Iris pigment epithelial cell (primary cell): ENCODE measurements at regions not wholly inside any gene's neighbourhood (a gene's known extent, or its start where the extent isn't known, plus 50 kb on each side); places are given as distances from the start of the nearest gene placed in this dataset.

Experiments used
- DNase-seq: peaks from one replicate; pipeline ENCODE4 v3.0.0-alpha.2; 2011; ENCODE audit warnings: low read depth

DNA sequence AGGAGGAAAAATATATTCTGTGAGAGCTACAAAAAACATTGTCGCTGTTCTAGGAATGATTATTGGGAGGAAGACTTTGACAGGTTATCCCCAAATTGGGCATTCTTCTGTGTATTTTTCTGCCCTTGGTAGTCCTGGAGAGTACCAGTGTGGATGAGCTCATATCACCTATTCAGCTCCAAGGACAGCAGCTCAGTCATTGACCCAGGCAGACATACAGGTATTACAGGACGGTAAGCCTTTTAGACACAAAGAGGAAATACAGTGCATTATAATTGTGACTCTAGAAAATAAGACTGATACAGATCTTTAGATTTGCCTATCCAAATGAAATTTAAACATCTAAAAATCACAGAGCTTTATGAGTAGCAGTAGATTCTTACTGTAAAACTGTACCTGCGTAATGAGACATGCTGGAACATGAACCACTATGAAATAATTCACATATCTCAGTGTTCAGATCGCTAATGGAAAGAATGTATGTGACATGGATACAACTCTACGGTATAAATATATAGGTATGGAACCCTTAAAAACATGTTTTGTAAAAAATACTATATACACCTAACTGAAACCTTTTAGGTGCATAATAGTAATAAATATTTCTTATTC, 56.0 kb downstream of the PLK2 start:
- no peak for DNase-seq

GRCh38 chr5:58401701-58402100, 58.2 kb downstream of the PLK2 start:
- DNase-seq, result no peak

DNA sequence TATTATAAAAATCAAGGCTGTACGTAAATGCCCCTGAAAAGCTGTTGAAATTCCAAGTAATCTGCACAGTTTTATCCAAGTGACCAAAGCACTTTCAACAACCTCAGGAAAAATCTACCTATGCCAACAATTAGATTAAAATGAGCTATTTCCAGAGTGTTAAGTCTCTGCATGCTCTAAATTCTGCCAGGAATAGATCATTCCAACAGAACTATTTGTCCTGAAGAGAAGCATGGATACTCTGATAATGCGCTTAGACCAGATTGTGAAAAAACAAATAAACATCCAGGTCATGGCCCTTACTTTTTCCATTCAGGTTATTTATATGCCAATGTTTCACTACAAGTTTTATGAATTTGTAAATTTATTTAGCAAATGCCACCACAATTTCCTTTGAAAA, 59.1 kb downstream of the PLK2 start:
- DNase-seq, result no peak

- no peak for DNase-seq
Measured at GRCh38 chr5:58399951-58400350, 59.9 kb downstream of the PLK2 start.

DNA sequence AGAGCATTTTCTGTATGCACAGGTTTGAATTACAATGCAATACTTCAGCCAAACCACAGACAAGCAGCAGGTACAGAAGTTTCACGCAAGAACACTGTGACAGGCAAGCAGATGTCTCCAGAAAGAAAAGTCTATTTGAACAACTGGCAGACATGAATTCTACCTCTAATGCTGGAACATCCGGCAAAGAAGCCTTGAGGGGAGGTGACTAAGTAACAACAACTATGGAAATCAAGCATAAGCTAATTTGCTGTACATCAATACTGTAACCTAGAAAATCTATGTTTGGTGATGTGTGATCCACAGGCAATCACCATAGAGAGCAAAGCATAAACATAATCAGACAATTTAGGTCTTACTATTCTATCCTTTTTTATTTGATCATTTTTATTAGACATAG, 65.5 kb downstream of the PLK2 start:
- no peak for DNase-seq

GRCh38 chr5:58393716-58394115, 66.2 kb downstream of the PLK2 start:
- DNase-seq, result no peak

- DNase-seq, result no peak
Measured at GRCh38 chr5:58392496-58392895, 67.4 kb downstream of the PLK2 start.

DNA sequence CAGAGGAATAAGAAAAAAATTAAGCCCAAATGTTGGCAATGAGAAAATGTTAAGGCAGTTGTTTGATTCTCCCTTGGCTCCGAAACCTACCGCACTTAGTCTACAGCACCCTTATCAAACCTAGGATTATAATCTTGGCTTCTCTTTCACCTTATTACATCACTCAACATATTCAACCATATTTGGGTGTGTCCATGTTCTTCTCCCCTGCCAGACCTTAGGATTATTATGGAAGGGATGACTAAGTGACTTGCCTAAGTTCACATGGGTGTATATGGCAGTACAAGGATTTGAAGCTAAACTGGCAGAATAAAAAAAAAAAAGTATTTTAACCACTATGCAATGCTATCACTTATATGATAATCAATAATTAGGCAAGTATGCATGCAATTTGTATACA, 76.4 kb downstream of the PLK2 start:
- no peak for DNase-seq

GRCh38 chr5:58382131-58382534, 77.8 kb downstream of the PLK2 start:
- no peak for DNase-seq

DNA sequence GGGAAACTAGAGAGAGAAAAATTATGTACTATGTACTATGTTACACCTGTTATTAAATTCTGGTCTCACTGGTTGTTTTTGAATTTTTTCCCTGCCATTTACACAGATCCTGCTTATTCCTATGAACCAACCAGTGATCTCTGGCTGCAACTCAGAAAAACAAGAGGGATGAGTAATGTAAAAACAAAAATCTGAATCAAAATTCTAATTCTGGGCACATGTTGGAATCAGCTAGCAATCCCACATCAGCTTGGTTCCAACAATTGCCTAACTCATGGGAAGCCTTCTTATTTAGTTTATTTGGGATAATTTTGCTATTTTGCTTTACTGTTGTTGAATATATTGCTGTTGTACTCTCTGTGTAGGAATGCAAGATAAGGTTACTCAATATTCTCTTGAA, 78.3 kb downstream of the PLK2 start:
- DNase-seq, result no peak

DNA sequence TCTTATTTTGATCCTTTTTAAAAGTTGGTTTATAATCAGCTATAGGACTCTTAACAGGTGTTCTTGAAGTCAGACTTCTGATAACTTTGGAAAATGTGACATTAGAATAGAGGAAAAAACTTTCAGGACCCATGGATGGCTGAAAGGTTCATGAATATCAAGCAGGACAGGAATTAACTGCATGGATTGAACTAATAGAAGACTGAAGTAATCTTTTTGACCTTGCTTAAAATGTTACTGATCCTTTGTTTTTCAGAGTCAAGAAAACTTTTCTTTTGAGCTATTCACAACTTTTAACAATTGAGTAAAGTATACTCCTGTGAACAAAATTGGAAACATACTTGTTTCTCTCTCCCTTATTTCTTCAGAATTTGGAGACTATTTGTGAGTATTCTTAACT, 79.2 kb downstream of the PLK2 start:
- no peak for DNase-seq

DNA sequence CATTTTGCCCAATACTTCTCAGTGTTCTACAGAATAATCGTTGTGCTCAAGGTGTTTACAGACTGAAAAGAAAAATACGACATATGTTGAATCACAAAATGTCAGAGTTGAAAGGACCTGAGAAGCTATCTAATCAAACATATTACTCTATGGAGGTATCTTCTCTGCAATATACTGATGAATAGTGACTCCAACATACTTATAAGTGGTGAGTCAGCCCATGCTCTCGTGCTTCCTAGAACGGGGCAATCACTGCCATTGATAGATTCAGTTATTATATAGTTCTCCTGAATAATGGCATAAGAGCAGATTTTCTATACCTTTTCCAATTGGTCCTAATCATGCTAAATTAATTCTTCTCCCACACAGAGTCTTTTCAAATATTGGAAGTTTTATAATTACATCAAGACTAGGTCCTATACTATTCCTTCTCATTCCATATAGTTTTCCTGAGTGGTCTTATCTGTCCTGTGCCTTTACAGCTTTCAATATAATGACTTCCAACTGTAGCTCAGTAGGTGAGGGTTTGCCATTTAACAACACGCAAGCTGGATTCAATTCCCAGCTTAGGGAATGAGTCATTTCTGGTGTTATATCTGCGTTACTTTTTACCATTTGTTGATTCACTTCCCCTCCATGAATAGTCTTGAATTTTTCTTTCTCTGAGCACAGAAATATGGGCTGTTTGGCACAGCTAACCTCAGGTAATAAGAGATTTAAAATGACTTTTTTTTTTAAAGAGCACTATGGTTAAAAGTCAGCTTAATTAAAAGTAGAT, 81.1 kb downstream of the PLK2 start:
- DNase-seq, result peak; percentile 4

GRCh38 chr5:58370606-58371005, 89.3 kb downstream of the PLK2 start:
- no peak for DNase-seq

DNA sequence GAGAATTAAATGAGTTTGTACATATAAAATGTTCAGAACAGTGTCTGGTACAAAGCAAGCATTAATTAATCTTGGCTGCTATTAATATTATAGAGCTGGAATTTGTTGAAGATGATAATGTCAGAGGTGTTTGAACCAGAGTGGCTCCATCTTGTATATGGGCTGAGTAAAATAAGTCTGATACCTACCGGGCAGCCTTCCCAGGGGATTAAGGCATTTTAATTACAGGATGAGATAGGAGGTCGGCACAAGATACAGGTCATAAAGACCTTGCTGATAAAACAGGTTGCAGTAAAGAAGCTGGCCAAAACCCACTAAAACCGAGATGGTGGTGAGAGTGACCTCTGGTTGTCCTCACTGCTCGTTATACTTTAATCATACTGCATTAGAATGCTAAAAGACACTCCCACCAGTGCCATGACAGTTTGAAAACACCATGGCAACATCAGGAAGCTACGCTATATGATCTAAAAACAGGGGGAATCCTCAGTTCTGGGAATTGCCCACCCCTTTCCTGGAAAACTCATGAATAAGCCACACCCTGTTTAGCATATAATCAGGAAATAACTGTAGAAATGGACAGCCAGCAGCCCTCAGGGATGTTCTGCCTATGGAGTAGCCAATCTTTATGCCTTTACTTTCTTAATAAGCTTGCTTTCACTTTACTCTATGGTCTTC, 90.2 kb downstream of the PLK2 start:
- DNase-seq, result no peak

DNA sequence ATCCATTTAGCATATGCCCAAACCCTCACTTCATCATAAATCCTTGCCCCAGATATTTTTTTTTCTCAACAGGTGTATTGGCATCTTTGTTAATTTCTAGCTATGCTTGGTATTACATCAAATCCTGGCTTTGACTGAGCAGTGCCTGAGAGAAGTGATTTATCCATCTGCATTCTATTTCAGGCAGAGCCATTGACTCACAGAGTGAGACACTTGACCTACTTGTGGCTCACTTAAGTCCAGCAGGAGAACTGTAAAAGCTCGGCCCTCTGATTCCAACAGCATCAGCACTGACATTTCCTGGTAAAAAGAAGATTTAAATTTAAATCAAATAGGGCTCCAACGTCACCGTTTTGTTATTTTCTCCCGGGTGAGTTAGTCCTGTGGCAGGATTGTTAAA, 93.4 kb downstream of the PLK2 start:
- peak; percentile 64 for DNase-seq

DNA sequence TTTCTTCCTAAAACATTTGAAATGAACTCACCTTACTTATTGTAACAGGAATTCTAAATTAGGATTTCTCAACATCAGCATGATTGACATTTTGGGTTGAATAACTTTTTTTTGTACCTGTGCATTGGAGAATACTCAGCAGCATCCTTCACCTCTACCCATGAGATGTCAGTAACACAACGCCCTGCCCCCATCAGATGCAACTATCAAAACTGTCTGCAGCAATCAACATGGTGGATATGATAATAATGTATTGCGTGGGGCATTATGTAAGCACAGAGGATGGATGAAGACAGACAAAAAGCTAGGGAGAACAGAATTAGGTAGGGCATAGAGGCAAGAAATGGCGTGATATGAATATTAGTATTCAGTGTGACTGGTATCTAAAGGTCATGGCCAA, 94.1 kb downstream of the PLK2 start:
- no peak for DNase-seq

DNA sequence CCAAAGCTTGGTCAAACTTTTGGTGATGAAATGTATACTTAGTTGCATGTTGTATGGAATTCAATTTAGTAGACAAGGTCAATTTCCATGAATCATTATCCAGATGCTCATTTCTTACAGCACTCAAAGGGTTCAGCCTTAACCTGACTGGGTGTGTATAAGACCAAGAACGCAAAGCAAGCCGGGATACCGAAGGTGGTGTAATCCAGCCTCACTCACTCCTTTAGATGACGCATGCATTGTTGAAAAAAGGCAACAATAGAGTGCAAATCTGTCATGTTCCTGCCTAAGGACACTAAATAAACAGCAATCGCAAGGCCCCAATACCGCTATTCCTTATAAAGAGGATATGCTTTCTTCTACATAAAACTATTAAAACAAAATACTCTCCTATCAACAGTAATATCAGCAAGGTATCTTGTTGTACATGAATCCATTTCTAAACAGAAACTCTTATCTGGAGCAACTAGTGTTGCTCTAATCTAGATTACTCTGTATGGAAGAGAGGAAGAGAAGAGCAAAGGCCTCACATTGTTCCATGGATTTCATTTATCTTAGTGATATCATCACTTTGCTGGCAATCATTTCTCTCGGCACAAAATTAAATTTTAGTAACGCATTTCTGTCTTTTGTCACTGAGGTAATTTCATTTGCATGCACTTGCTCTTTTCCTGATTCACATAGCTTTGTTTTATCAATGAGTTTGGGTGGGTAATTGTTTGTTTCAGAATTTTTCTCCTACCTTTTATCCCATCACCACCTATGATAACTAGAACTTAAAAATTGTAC, 96.2 kb downstream of the PLK2 start:
- no peak for DNase-seq

DNA sequence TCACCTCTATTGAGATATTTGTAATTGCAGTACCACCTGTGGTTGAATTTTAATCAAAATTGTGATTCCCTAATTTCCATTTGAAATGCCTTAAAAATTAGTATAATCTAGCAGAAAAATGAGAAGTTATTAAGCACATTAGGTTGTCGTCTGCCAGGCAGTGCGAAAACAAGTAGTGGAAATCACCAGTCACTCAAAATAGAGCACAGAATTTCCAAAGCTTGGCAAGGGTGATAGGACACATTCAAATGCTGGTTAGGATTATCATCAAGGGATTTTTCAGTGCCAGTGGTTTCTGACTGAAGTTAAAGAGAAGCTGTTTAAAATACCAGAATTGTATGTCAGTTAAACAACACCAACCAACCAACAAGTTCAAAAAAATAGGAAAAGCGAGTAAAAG, 97.8 kb downstream of the PLK2 start:
- DNase-seq, result no peak

- DNase-seq, result no peak
Measured at GRCh38 chr5:58360794-58361193, 99.1 kb downstream of the PLK2 start.

- no peak for DNase-seq
Measured at GRCh38 chr5:58359981-58360380, 99.9 kb downstream of the PLK2 start.

DNA sequence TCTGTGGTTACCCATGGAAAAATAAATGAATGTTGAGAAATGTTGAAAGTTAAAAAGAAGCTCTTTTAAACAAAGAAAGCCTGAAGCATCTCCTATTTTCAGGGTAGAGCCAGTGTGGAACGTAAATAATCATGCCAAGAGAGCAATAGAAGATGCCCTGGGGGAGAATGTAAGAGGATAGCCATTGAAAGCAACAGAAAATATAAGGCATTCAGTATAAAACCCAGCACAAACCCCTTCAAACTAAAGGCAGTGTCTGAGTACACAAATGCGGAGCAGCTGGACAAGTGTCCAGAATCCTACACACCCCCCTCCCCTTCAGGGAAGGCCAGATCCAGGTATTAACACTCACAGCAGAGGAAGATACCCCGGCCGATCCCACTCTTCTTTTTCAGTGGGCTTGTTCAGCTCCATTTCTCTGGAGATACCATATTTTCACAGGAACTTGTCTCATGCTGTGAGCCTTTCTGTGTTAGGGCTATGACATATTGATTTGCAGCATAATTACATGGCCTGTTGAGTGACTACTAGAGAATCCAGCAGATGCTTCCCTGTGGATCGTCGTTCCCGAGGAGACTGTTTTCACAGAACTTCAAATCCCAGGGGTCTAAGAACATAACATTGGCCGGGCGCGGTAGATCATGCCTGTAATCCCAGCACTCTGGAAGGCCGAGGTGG, 101.2 kb downstream of the PLK2 start:
- DNase-seq, result no peak
